ENCODE measurements at regions not wholly inside any gene's neighbourhood (a gene's known extent, or its start where the extent isn't known, plus 50 kb on each side); places are given as distances from the start of the nearest gene placed in this dataset.

GRCh38 chr2:8546612-8547283, 135.1 kb upstream of the ID2 start:
- Histone ChIP-seq H3K27me3 (ENCODE audit: low read length) (no peaks in the 10 kb centered on the region), H4K20me1 (ENCODE audit: insufficient read depth, low read depth, low read length) (0 out of 2 replicates have a peak, but pooled peaks cover 4% of the 10 kb centered on the region), H3K9me3 (ENCODE audit: low read length) (no peaks in the 10 kb centered on the region), H3K4me3 (ENCODE audit: low read length) (peak overlapping the region; percentile 23; the same call in 1 of the 2 replicates), H3K4me2 (ENCODE audit: low read depth, low read length, poor library complexity, severe bottlenecking) (peak overlapping the region; percentile 35), H3K36me3 (ENCODE audit: insufficient read depth, low read length) (no peaks in the 10 kb centered on the region), H3K27ac (ENCODE audit: low read length) (no peak overlapping the region), H3K79me2 (ENCODE audit: low read length) (no peaks in the 10 kb centered on the region), H2AFZ (ENCODE audit: low read length) (no peak overlapping the region), H3K9me2 (replicated peaks; ENCODE audit: insufficient read depth, low read length) (no peaks in the 10 kb centered on the region), H3K4me1 (ENCODE audit: low read length) (peaks cover 65% of the 10 kb centered on the region), H3K9ac (ENCODE audit: low read length) (no peak overlapping the region)
- DNase-seq, result peak; percentile 58

GRCh38 chr2:8547284-8548064, 134.4 kb upstream of the ID2 start:
- no peaks in the 10 kb centered on the region for H3K36me3 ChIP-seq (ENCODE audit: insufficient read depth, low read length)
- no peaks in the 10 kb centered on the region for H3K9me2 ChIP-seq (replicated peaks; ENCODE audit: insufficient read depth, low read length)
- peaks cover 73% of the 10 kb centered on the region for H3K4me1 ChIP-seq (ENCODE audit: low read length)
- H3K27ac ChIP-seq (ENCODE audit: low read length), result no peak overlapping the region
- no peak overlapping the region for H3K9ac ChIP-seq (ENCODE audit: low read length)
- no peaks in the 10 kb centered on the region for H3K79me2 ChIP-seq (ENCODE audit: low read length)
- no peaks in the 10 kb centered on the region for H3K9me3 ChIP-seq (ENCODE audit: low read length)
- H4K20me1 ChIP-seq (ENCODE audit: insufficient read depth, low read depth, low read length), result 0 out of 2 replicates have a peak, but pooled peaks cover 4% of the 10 kb centered on the region
- DNase-seq, result no peak
- H3K27me3 ChIP-seq (ENCODE audit: low read length), result no peaks in the 10 kb centered on the region
- no peak overlapping the region for H2AFZ ChIP-seq (ENCODE audit: low read length)
- H3K4me2 ChIP-seq (ENCODE audit: low read depth, low read length, poor library complexity, severe bottlenecking), result no peak overlapping the region
- no peak overlapping the region for H3K4me3 ChIP-seq (ENCODE audit: low read length)

- no peaks in the 10 kb centered on the region for H3K9me3 ChIP-seq (ENCODE audit: low read length)
- no peaks in the 10 kb centered on the region for H3K9me2 ChIP-seq (replicated peaks; ENCODE audit: insufficient read depth, low read length)
- no peak overlapping the region for H2AFZ ChIP-seq (ENCODE audit: low read length)
- peaks cover 75% of the 10 kb centered on the region for H3K4me1 ChIP-seq (ENCODE audit: low read length)
- 0 out of 2 replicates have a peak, but pooled peaks cover 4% of the 10 kb centered on the region for H4K20me1 ChIP-seq (ENCODE audit: insufficient read depth, low read depth, low read length)
- H3K36me3 ChIP-seq (ENCODE audit: insufficient read depth, low read length), result no peaks in the 10 kb centered on the region
- no peak overlapping the region for H3K27ac ChIP-seq (ENCODE audit: low read length)
- no peaks in the 10 kb centered on the region for H3K27me3 ChIP-seq (ENCODE audit: low read length)
- DNase-seq, result no peak
- H3K9ac ChIP-seq (ENCODE audit: low read length), result no peak overlapping the region
- H3K4me2 ChIP-seq (ENCODE audit: low read depth, low read length, poor library complexity, severe bottlenecking), result no peak overlapping the region
- no peaks in the 10 kb centered on the region for H3K79me2 ChIP-seq (ENCODE audit: low read length)
- H3K4me3 ChIP-seq (ENCODE audit: low read length), result no peak overlapping the region
Measured at GRCh38 chr2:8548065-8548618, 133.7 kb upstream of the ID2 start.

- H3K36me3 ChIP-seq (ENCODE audit: insufficient read depth, low read length), result no peaks in the 10 kb centered on the region
- H3K4me1 ChIP-seq (ENCODE audit: low read length), result peaks cover 72% of the 10 kb centered on the region
- no peak overlapping the region for H3K27ac ChIP-seq (ENCODE audit: low read length)
- no peak overlapping the region for H3K4me3 ChIP-seq (ENCODE audit: low read length)
- H3K4me2 ChIP-seq (ENCODE audit: low read depth, low read length, poor library complexity, severe bottlenecking), result no peak overlapping the region
- H3K9ac ChIP-seq (ENCODE audit: low read length), result no peak overlapping the region
- no peaks in the 10 kb centered on the region for H3K9me3 ChIP-seq (ENCODE audit: low read length)
- H2AFZ ChIP-seq (ENCODE audit: low read length), result no peak overlapping the region
- no peak for DNase-seq
- H3K9me2 ChIP-seq (replicated peaks; ENCODE audit: insufficient read depth, low read length), result no peaks in the 10 kb centered on the region
- H3K27me3 ChIP-seq (ENCODE audit: low read length), result no peaks in the 10 kb centered on the region
- H4K20me1 ChIP-seq (ENCODE audit: insufficient read depth, low read depth, low read length), result 0 out of 2 replicates have a peak, but pooled peaks cover 4% of the 10 kb centered on the region
- H3K79me2 ChIP-seq (ENCODE audit: low read length), result no peaks in the 10 kb centered on the region
Measured at GRCh38 chr2:8548619-8549150, 133.2 kb upstream of the ID2 start.

- H3K9me2 ChIP-seq (replicated peaks; ENCODE audit: insufficient read depth, low read length), result no peaks in the 10 kb centered on the region
- no peak overlapping the region for H3K4me2 ChIP-seq (ENCODE audit: low read depth, low read length, poor library complexity, severe bottlenecking)
- H3K79me2 ChIP-seq (ENCODE audit: low read length), result no peaks in the 10 kb centered on the region
- H3K9me3 ChIP-seq (ENCODE audit: low read length), result no peaks in the 10 kb centered on the region
- no peak overlapping the region for H3K9ac ChIP-seq (ENCODE audit: low read length)
- no peak overlapping the region for H3K27ac ChIP-seq (ENCODE audit: low read length)
- H3K27me3 ChIP-seq (ENCODE audit: low read length), result no peaks in the 10 kb centered on the region
- DNase-seq, result no peak
- no peaks in the 10 kb centered on the region for H3K36me3 ChIP-seq (ENCODE audit: insufficient read depth, low read length)
- H2AFZ ChIP-seq (ENCODE audit: low read length), result no peak overlapping the region
- 0 out of 2 replicates have a peak, but pooled peaks cover 4% of the 10 kb centered on the region for H4K20me1 ChIP-seq (ENCODE audit: insufficient read depth, low read depth, low read length)
- H3K4me3 ChIP-seq (ENCODE audit: low read length), result no peak overlapping the region
- H3K4me1 ChIP-seq (ENCODE audit: low read length), result peaks cover 70% of the 10 kb centered on the region
Measured at GRCh38 chr2:8549273-8549922, 132.5 kb upstream of the ID2 start.

GRCh38 chr2:8549942-8550341, 131.9 kb upstream of the ID2 start:
- H3K27ac ChIP-seq (ENCODE audit: low read length), result no peak overlapping the region

GRCh38 chr2:8550481-8550880, 131.4 kb upstream of the ID2 start:
- no peak overlapping the region for H3K4me3 ChIP-seq (ENCODE audit: low read length)
- no peaks in the 10 kb centered on the region for H3K9me3 ChIP-seq (ENCODE audit: low read length)
- no peaks in the 10 kb centered on the region for H3K9me2 ChIP-seq (replicated peaks; ENCODE audit: insufficient read depth, low read length)
- H3K27me3 ChIP-seq (ENCODE audit: low read length), result no peaks in the 10 kb centered on the region
- no peak overlapping the region for H3K27ac ChIP-seq (ENCODE audit: low read length)
- DNase-seq, result no peak
- 0 out of 2 replicates have a peak, but pooled peaks cover under 1% of the 10 kb centered on the region for H4K20me1 ChIP-seq (ENCODE audit: insufficient read depth, low read depth, low read length)
- H3K36me3 ChIP-seq (ENCODE audit: insufficient read depth, low read length), result no peaks in the 10 kb centered on the region
- H3K4me1 ChIP-seq (ENCODE audit: low read length), result peaks cover 59% of the 10 kb centered on the region
- H3K79me2 ChIP-seq (ENCODE audit: low read length), result no peaks in the 10 kb centered on the region
- no peak overlapping the region for H2AFZ ChIP-seq (ENCODE audit: low read length)
- no peak overlapping the region for H3K4me2 ChIP-seq (ENCODE audit: low read depth, low read length, poor library complexity, severe bottlenecking)
- no peak overlapping the region for H3K9ac ChIP-seq (ENCODE audit: low read length)

More at GRCh38 chr2:8549942-8550341, 131.9 kb upstream of the ID2 start:
- 0 out of 2 replicates have a peak, but pooled peaks cover 4% of the 10 kb centered on the region for H4K20me1 ChIP-seq (ENCODE audit: insufficient read depth, low read depth, low read length)
- no peaks in the 10 kb centered on the region for H3K36me3 ChIP-seq (ENCODE audit: insufficient read depth, low read length)
- no peaks in the 10 kb centered on the region for H3K9me2 ChIP-seq (replicated peaks; ENCODE audit: insufficient read depth, low read length)
- H3K4me2 ChIP-seq (ENCODE audit: low read depth, low read length, poor library complexity, severe bottlenecking), result no peak overlapping the region
- peaks cover 65% of the 10 kb centered on the region for H3K4me1 ChIP-seq (ENCODE audit: low read length)
- H3K9me3 ChIP-seq (ENCODE audit: low read length), result no peaks in the 10 kb centered on the region
- no peak overlapping the region for H3K9ac ChIP-seq (ENCODE audit: low read length)
- no peak for DNase-seq
- H2AFZ ChIP-seq (ENCODE audit: low read length), result no peak overlapping the region
- no peak overlapping the region for H3K4me3 ChIP-seq (ENCODE audit: low read length)
- no peaks in the 10 kb centered on the region for H3K79me2 ChIP-seq (ENCODE audit: low read length)
- H3K27me3 ChIP-seq (ENCODE audit: low read length), result no peaks in the 10 kb centered on the region

Data from Karpas-422 (cell line).